IMR-90 (cell line): ENCODE measurements at regions not wholly inside any gene's neighbourhood (a gene's known extent, or its start where the extent isn't known, plus 50 kb on each side); places are given as distances from the start of the nearest gene placed in this dataset.

Experiments used
- ATAC-seq: fragments of 200-7000 bp; cut with Tn5 transposase; 2 replicates; pipeline ENCODE4 v1.9.1; 2020; ENCODE audit warnings: low read depth, mild to moderate bottlenecking, moderate library complexity
- BruUV-seq: library from RNA; stranded (reverse); fragments of 400-500 nt; replicated peaks from 2 replicates; lab custom pipeline; 2021; lab: Mats Ljungman, UMichigan
- CTCF ChIA-PET: fragments of 300-600 bp; formaldehyde crosslinking; extraction: SDS; loops from one replicate; lab custom pipeline; 2021; ENCODE audit warnings: antibody characterized with exemption; lab: Yijun Ruan, JAX
- POLR2A ChIA-PET: fragments of 300-600 bp; sonication (Branson Sonifier 250); formaldehyde crosslinking; loops from one replicate; lab custom pipeline; 2022; ENCODE audit warnings: antibody characterized with exemption; ENCODE audit not compliant: unreplicated experiment; lab: Charles Lee
- DNase-seq: peaks from one replicate; pipeline ENCODE4 v3.0.0; 2013
- H2AFZ ChIP-seq: replicated peaks from 2 replicates; pipeline ENCODE3; 2013; ENCODE audit warnings: low read length, mild to moderate bottlenecking; ENCODE audit not compliant: poor library complexity
- H2AK5ac ChIP-seq: 2 replicates; pipeline ENCODE4 v1.6.1; 2013; ENCODE audit warnings: low read depth, low read length, inconsistent platforms
- H2AK9ac ChIP-seq: replicated peaks from 2 replicates; pipeline ENCODE3; 2013; ENCODE audit warnings: mild to moderate bottlenecking, low read depth, low read length, moderate library complexity; ENCODE audit not compliant: poor library complexity
- H2BK120ac ChIP-seq: 2 replicates; pipeline ENCODE4 v1.6.1; 2013; ENCODE audit warnings: low read depth, low read length, inconsistent platforms
- H2BK15ac ChIP-seq: 3 replicates; pipeline ENCODE4 v1.6.1; 2013; ENCODE audit warnings: low read depth, low read length, inconsistent platforms
- H2BK20ac ChIP-seq: 2 replicates; pipeline ENCODE4 v1.6.1; 2013; ENCODE audit warnings: low read depth, mild to moderate bottlenecking, inconsistent platforms, low read length, moderate library complexity
- H2BK5ac ChIP-seq: 2 replicates; pipeline ENCODE4 v1.6.1; 2013; ENCODE audit warnings: mild to moderate bottlenecking, low read depth, low read length, inconsistent platforms; ENCODE audit not compliant: poor library complexity, severe bottlenecking
- H3K14ac ChIP-seq: replicated peaks from 2 replicates; pipeline ENCODE4 v1.6.1; 2013; ENCODE audit warnings: low read depth, low read length, inconsistent platforms
- H3K18ac ChIP-seq: 2 replicates; pipeline ENCODE4 v1.6.1; 2013; ENCODE audit warnings: low read depth, low read length, control low read depth
- H3K23ac ChIP-seq: 2 replicates; pipeline ENCODE4 v1.6.1; 2013; ENCODE audit warnings: low read depth, low read length, inconsistent platforms
- H3K27ac ChIP-seq: 2 replicates; pipeline ENCODE4 v1.5.1; 2013; ENCODE audit warnings: mild to moderate bottlenecking, control low read depth, low read length; ENCODE audit not compliant: insufficient read depth
- H3K27me3 ChIP-seq: 2 replicates; pipeline ENCODE4 v1.6.1; 2013; ENCODE audit warnings: low read length; ENCODE audit not compliant: control insufficient read depth, insufficient read depth
- H3K36me3 ChIP-seq: 2 replicates; pipeline ENCODE4 v1.6.1; 2013; ENCODE audit warnings: low read length, mixed read lengths; ENCODE audit not compliant: control insufficient read depth, insufficient read depth
- H3K4ac ChIP-seq: 2 replicates; pipeline ENCODE4 v1.6.1; 2013; ENCODE audit warnings: low read depth, low read length, inconsistent platforms
- H3K4me1 ChIP-seq: 2 replicates; pipeline ENCODE4 v1.6.1; 2013; ENCODE audit warnings: low read length, mixed read lengths; ENCODE audit not compliant: control insufficient read depth, insufficient read depth
- H3K4me2 ChIP-seq: 2 replicates; pipeline ENCODE4 v1.6.1; 2013; ENCODE audit warnings: low read depth, mild to moderate bottlenecking, control low read depth, low read length, moderate library complexity
- H3K4me3 ChIP-seq: 2 replicates; pipeline ENCODE4 v1.5.1; 2013; ENCODE audit warnings: low read depth, mild to moderate bottlenecking, control low read depth, low read length, moderate library complexity; ENCODE audit not compliant: insufficient read depth
- H3K56ac ChIP-seq: 2 replicates; pipeline ENCODE4 v1.6.1; 2013; ENCODE audit warnings: low read length, inconsistent platforms; ENCODE audit not compliant: insufficient read depth; ENCODE audit errors: extremely low read depth
- H3K79me1 ChIP-seq, 2 experiments: 2 replicates each; pipeline ENCODE4 v1.6.1; 2013; ENCODE audit warnings: low read length in 2 of 2, inconsistent platforms in 1 of 2, low read depth in 1 of 2
- H3K9ac ChIP-seq: 2 replicates; pipeline ENCODE4 v1.6.1; 2013; ENCODE audit warnings: low read depth, low read length, control low read depth
- H3K9me1 ChIP-seq: 2 replicates; pipeline ENCODE4 v1.6.1; 2013; ENCODE audit warnings: low read length, inconsistent platforms; ENCODE audit not compliant: insufficient read depth
- H3K9me3 ChIP-seq: 2 replicates; pipeline ENCODE4 v1.6.1; 2013; ENCODE audit warnings: low read length; ENCODE audit not compliant: control insufficient read depth, insufficient read depth
- H4K20me1 ChIP-seq: 2 replicates; pipeline ENCODE4 v1.6.1; 2013; ENCODE audit warnings: low read length, inconsistent platforms; ENCODE audit not compliant: insufficient read depth
- H4K5ac ChIP-seq: 2 replicates; pipeline ENCODE4 v1.6.1; 2013; ENCODE audit warnings: mild to moderate bottlenecking, low read depth, low read length, control low read depth
- H4K8ac ChIP-seq, 2 experiments: 2 replicates each; pipeline ENCODE4 v1.6.1; 2013; ENCODE audit warnings: low read depth in 2 of 2, low read length in 2 of 2, control low read depth in 1 of 2, inconsistent platforms in 1 of 2
- H4K91ac ChIP-seq: 2 replicates; pipeline ENCODE4 v1.6.1; 2013; ENCODE audit warnings: low read depth, low read length, inconsistent platforms; ENCODE audit not compliant: insufficient read depth
- BHLHE40 ChIP-seq: fragments of 150-350 bp; IDR thresholded peaks from 2 replicates; pipeline ENCODE4 v1.6.1; 2016; ENCODE audit warnings: mild to moderate bottlenecking, low read depth, low read length
- CEBPB ChIP-seq: IDR thresholded peaks from 2 replicates; pipeline ENCODE4 v1.6.1; 2012; ENCODE audit warnings: low read depth, low read length, improper control_type of control experiment
- CHD1 ChIP-seq: IDR thresholded peaks from 2 replicates; pipeline ENCODE4 v1.6.1; 2012; ENCODE audit warnings: low read depth, low read length, improper control_type of control experiment
- CTCF ChIP-seq: conservative IDR thresholded peaks from 2 replicates; pipeline ENCODE4 v1.5.1; 2012; ENCODE audit warnings: mild to moderate bottlenecking, low read depth, low read length, improper control_type of control experiment
- ELK1 ChIP-seq: fragments of 150-350 bp; IDR thresholded peaks from 2 replicates; pipeline ENCODE4 v1.6.1; 2016; ENCODE audit warnings: low read depth, mild to moderate bottlenecking, low read length, moderate library complexity, borderline replicate concordance
- FOS ChIP-seq: fragments of 150-350 bp; IDR thresholded peaks from 2 replicates; pipeline ENCODE4 v1.6.1; 2016; ENCODE audit warnings: low read depth, low read length
- MAFK ChIP-seq: IDR thresholded peaks from 2 replicates; pipeline ENCODE4 v1.6.1; 2012; ENCODE audit warnings: low read depth, low read length, improper control_type of control experiment
- MAZ ChIP-seq: IDR thresholded peaks from 2 replicates; pipeline ENCODE4 v1.6.1; 2012; ENCODE audit warnings: low read depth, mild to moderate bottlenecking, low read length, improper control_type of control experiment, moderate library complexity, borderline replicate concordance
- MXI1 ChIP-seq: IDR thresholded peaks from 2 replicates; pipeline ENCODE4 v1.6.1; 2012; ENCODE audit warnings: low read depth, mild to moderate bottlenecking, low read length, moderate library complexity, borderline replicate concordance
- NFE2L2 ChIP-seq: fragments of 150-350 bp; IDR thresholded peaks from 2 replicates; pipeline ENCODE4 v1.6.1; 2016; ENCODE audit warnings: low read depth, mild to moderate bottlenecking, low read length
- POLR2A ChIP-seq: IDR thresholded peaks from 2 replicates; pipeline ENCODE4 v1.6.1; 2012; ENCODE audit warnings: mild to moderate bottlenecking, low read depth, low read length
- RAD21 ChIP-seq: IDR thresholded peaks from 2 replicates; pipeline ENCODE4 v1.6.1; 2012; ENCODE audit warnings: low read length, improper control_type of control experiment
- RFX5 ChIP-seq: IDR thresholded peaks from 2 replicates; pipeline ENCODE4 v1.8.0; 2012; ENCODE audit warnings: low read depth, mild to moderate bottlenecking, low read length, moderate library complexity
- SMC3 ChIP-seq: fragments of 150-350 bp; IDR thresholded peaks from 2 replicates; pipeline ENCODE4 v1.6.1; 2016; ENCODE audit warnings: low read depth, mild to moderate bottlenecking, antibody characterized with exemption, low read length, moderate library complexity
- USF2 ChIP-seq: fragments of 150-350 bp; IDR thresholded peaks from 2 replicates; pipeline ENCODE4 v1.6.1; 2017; ENCODE audit warnings: mild to moderate bottlenecking, antibody characterized with exemption, low read length, low read depth
- WGBS, 2 experiments: methylation state at CpG; one replicate each; pipeline versions ENCODE4 v1.1.5 to v1.1.7; 2013; ENCODE audit warnings: missing lambda C conversion rate in 2 of 2; ENCODE audit not compliant: insufficient read length in 1 of 2; ENCODE audit errors: extremely low coverage in 2 of 2; 5-methylcytosine and 5-hydroxymethylcytosine counted together
- dilution Hi-C: fragments of 300-500 bp; cut with HindIII; formaldehyde crosslinking; loops from one replicate; pipeline ENCODE4 v1.14.3; 2018; ENCODE audit warnings: low sequenced_read_pairs; ENCODE audit not compliant: unreplicated experiment
- in situ Hi-C: fragments of 300-500 bp; cut with MboI; formaldehyde crosslinking; loops from 3 replicates; pipeline ENCODE4 v1.14.3; 2019; ENCODE audit warnings: low sequenced_read_pairs, inconsistent platforms, mixed read lengths
- intact Hi-C: fragments of 100-400 bp; cut with micrococcal nuclease; formaldehyde crosslinking; loops from 2 replicates; pipeline ENCODE4 v1.10.0; 2022

- no peak for ATAC-seq
Observed at GRCh38 chr4:3391422-3391821, 50.3 kb upstream of the HGFAC start.

More at GRCh38 chr4:3391422-3391821, 50.3 kb upstream of the HGFAC start:
- Histone ChIP-seq H3K4ac (no peak overlapping the region), H3K14ac (no peak overlapping the region), H4K91ac (no peak overlapping the region), H3K9me3 (no peaks in the 10 kb centered on the region; the same call in 1 of the 2 replicates), H3K9me1 (no peaks in the 10 kb centered on the region; the same call in 1 of the 2 replicates), H2AK5ac (no peak overlapping the region), H4K8ac (no peak overlapping the region), H3K4me3 (no peak overlapping the region), H3K18ac (no peak overlapping the region), H2AK9ac (peak overlapping the region; percentile 4), H4K5ac (no peak overlapping the region), H3K36me3 (no peaks in the 10 kb centered on the region; the same call in 1 of the 2 replicates), H2BK120ac (no peak overlapping the region), H3K4me2 (no peak overlapping the region), H4K20me1 (peaks cover 6% of the 10 kb centered on the region), H3K27me3 (no peaks in the 10 kb centered on the region), H3K23ac (no peak overlapping the region), H3K79me1 (peaks cover 0 to 18% of the 10 kb centered on the region in 2 experiments; a peak in 3 of 4 replicates), H2BK20ac (no peak overlapping the region), H3K4me1 (peaks cover 19% of the 10 kb centered on the region), H2BK5ac (no peak overlapping the region), H2AFZ (no peak overlapping the region), H3K9ac (no peak overlapping the region), H3K27ac (no peak overlapping the region), H2BK15ac (no peak overlapping the region), H3K56ac (no peak overlapping the region)
- no TSS peak for BruUV-seq
- no peak for TF ChIP-seq ELK1
- TF ChIP-seq CTCF = no peak
- TF ChIP-seq RFX5 = no peak
- no peak for TF ChIP-seq RAD21
- no peak for TF ChIP-seq SMC3
- TF ChIP-seq POLR2A = no peak
- no peak for TF ChIP-seq CHD1
- TF ChIP-seq FOS = no peak
- TF ChIP-seq MAZ = no peak
- TF ChIP-seq MXI1 = no peak
- TF ChIP-seq USF2 = no peak
- no peak for TF ChIP-seq BHLHE40
- TF ChIP-seq MAFK = no peak
- no peak for TF ChIP-seq NFE2L2
- no peak for TF ChIP-seq CEBPB
- ChIA-PET CTCF (no interaction called here), POLR2A (no interaction called here)
- dilution Hi-C loops = no loop called here
- DNase-seq = no peak
- intact Hi-C loops = no loop called here
- WGBS, 2 experiments = 100% methylated on average over 2 of the region's 9 CpGs; no CpG with 5 or more reads in 1 of the 2 experiments
- in situ Hi-C loops = no loop called here
